ENCODE measurements at regions not wholly inside any gene's neighbourhood (a gene's known extent, or its start where the extent isn't known, plus 50 kb on each side); places are given as distances from the start of the nearest gene placed in this dataset.

- DNase-seq: peak; percentile 21
Measured at GRCh38 chr1:39085174-39085573, 59.0 kb downstream of the NDUFS5 start.

- no peak for DNase-seq
Measured at GRCh38 chr1:39086386-39086785, 60.2 kb downstream of the NDUFS5 start.

- no peak for DNase-seq
Measured at GRCh38 chr1:39086865-39087409, 60.8 kb downstream of the NDUFS5 start.

GRCh38 chr1:39087435-39087834 lies 61.3 kb downstream of the NDUFS5 start:
- no peak for DNase-seq

GRCh38 chr1:39088658-39089057 lies 62.5 kb downstream of the NDUFS5 start:
- DNase-seq: no peak

GRCh38 chr1:39089931-39090521 lies 63.9 kb downstream of the NDUFS5 start:
- DNase-seq: no peak

- no peak for DNase-seq
Measured at GRCh38 chr1:39090757-39091380, 64.7 kb downstream of the NDUFS5 start.

DNA sequence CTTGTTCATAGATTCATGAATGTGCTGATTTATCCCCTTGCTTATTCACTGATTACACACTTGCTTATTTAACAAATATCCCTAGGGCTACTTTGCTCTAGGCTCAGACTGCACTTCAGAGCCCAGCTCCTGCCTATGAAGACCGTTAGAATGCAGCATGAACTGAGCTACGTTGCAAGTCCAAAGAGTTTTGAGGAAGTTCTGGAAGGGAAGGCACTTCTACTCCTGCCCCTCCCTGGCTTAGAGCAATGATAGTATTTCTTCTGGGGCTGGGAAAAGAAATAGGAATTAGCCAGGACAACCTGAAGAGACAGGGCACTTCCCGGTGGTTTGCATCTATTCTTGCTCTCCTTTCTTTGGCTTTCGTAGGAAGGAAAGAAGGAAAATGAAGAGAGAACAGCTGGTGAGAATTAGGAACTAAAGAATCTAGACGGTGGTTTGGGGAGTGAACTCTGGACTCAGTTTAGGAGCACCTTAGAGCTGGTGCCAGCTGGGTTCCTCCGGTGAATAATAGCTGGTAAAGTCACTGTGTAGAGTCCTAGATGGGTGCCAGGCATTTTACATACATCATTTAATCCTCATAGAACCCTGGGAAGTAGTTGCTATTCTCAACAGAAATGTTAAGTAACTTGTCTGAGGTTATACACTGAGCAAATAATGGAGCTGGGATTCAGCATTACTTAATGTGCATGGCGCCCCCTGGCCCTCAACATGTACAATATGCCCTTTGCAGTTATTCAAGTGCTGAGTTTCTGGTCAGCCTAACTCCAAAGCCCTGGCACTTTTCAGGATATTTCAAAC lies 65.9 kb downstream of the NDUFS5 start:
- peak; percentile 43 for DNase-seq

- no peak for DNase-seq
Measured at GRCh38 chr1:39094685-39095084, 68.5 kb downstream of the NDUFS5 start.

DNA sequence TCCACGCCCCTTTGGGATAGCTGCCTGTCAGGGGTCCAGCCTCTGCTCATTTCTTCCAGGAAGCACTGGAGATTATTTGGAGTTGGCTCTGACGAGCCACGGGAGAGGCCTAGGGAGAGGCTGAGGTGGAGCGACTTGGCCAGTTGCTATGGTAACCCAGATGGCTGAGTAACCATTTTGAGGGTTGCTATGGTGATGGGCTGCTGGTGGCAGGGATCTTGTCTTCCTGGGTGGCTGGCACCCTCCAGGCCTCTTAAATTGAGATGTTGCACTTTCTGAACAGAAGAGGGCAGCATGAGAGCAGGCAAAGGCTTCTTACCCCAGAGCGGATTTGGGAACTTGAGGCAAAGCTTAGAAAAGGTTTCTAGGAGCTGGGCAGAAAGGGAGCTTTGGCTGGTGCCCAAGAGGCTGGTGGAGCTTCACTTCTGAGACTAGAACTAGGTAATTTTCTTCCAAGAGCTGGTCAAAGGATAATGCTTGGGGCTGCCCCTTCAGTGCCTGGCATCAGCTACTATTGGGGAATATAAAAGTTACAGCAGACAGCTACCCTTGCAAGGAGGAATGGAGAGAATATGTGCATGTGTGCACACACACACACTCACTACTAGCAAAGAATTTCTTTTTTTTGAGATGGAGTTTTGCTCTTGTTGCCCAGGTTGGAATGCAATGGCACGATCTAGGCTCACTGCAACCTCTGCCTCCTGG lies 72.5 kb downstream of the NDUFS5 start:
- peak; percentile 65 for DNase-seq

DNA sequence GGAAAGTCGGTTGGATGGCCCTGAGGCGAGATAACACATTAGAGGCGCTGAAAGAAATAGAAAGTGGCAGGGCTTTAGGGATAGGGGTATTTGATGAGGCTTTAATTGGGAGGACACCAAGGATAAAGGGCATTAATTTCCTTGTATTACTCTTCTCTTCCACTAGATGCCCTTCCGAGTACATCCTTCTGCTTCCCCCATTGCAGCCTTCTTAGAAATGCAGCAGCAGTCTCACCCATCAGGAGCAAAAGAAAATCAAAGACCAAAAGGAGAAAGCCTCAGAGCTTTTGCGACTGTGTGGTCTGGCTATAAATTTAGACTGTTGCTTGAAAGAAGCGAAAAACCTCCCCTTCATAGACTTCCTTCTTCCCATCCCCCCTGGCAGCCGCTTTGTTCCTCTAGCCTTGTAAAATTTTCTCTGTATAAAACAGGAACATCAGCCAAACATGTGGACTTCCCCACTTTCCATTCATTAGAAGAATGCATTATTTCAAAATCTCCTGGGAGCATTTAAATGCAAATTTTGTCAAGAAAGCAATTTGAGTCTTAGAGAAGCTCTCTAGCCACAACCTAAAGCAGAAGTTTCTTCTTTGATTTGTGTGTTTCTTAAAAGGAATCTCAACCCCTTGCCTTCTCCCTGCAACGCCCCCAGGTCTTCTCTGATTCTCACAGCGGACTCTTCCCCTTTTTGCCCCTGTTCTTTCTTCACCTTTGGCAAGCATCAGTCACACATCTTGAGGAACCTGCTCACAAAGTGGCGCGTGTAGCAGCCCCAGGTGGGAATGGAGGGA lies 76.6 kb downstream of the NDUFS5 start:
- peak; percentile 56 for DNase-seq

DNA sequence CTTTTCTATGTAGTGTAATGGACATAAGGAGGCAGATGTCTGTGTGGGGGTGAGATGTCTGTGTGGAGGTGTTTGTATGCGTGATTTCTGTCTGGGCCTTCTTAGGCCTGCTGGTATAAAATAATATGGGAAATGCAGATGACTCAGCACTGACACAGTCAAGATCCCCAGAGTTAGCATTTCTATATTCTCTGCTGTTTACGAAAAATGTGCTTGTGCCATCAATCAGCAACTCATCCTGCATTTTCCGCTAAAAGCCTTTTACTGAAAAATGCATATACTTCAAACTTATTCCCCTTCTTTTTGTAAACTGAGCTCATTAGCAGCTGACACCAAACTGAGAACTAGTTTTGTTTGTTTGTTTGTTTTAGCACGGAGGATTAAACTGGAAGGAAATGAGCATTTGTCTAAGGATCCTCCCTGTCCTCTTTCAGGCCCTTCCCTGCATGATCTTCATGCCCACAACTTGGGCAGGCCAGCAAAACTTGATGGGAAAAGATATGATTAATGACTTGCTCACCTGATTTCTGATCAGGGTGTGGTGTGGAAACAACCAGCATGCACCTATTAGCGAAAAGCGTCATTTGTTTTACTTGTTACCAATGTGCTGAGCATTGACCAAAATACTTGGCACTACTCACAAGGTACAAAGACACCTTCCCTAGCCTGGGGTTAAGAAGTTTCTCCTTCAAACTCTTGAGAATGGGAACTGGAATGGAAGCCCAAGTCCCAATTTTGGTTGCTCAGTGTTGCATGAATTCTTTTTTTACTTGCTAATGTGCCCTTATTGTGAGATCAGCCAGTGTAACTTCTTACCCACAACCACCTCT lies 77.4 kb downstream of the NDUFS5 start:
- no peak for DNase-seq

DNA sequence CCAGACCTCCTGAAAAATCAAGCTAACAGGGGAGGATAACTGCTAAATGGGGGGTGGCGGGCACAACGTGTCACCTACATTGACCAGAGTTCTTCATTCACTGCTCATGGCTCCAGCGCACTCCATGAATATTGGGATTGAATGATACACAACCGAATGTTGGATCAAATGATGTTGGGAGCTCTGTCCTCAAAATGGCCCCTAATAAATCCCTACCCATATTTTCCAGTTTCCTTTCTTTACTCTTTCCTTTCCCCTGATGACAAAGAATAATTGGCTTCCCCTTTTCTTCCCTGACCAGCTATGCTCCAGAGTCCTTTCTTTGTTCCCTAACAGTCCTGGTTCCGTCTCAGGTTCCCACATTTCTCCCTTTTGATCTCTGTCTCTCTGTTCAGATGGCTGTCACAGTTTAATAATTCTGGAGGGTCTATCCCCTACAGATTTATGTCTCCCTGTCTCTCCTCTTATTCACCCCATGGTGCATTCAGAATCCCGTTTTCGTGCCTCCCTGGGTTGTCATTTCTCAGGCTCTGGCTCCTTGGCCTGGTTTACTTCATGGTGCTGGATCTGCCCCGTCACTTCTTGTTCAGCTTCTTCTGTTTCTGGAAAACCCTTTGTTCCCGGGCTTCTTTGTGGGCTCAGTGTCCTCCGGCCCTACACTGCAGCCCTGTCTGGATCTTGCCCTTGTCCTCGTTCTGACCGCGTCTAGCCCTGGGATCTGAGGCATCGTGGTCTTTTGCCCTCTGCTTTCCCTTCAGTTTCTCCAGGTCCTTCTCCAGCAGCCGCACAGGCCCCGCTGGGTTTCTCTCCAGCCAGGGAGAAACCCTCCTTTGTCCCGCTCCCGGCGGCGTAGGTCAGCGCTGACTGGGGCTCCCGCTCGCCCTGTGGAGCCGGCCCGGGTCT lies 78.3 kb downstream of the NDUFS5 start:
- no peak for DNase-seq

DNA sequence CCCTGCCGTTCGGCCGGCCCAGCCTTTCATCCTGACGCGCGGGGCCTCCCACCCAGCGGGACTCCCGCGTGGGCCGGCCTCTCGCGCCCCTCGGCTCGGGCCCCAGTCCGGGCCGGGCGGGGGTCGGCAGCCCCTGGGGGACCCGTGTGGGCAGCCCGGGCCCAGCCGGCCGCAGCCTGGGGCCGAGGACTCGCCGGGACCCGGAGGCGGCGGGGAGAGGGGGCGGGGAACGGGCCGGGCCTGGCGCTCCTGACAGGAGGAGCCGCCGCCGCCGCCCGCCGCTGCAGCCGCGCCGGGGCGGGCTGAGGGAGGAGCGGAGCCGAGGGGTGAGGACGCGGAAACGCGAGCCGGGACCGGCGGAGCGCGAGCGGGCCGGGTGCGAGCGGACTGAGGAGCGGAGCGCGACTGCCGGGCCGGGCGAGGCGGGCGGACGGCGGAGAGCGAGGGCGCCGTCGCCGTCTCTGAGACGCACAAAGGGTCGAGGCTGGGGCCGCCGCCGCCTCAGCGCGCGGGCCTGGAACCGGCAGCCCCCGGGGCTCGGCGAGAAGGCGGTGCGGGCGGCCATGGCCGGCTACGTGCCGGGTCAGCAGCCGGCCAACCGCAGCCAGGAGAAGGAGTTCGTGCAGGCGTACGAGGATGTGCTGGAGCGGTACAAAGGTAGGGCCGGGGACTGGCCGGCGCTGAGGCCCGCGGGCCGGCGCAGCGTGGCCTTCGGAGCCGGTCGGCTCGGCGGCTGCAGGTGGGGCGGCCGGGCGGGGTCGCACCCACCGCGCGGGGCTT lies 79.1 kb downstream of the NDUFS5 start:
- peak; percentile 63 for DNase-seq

DNA sequence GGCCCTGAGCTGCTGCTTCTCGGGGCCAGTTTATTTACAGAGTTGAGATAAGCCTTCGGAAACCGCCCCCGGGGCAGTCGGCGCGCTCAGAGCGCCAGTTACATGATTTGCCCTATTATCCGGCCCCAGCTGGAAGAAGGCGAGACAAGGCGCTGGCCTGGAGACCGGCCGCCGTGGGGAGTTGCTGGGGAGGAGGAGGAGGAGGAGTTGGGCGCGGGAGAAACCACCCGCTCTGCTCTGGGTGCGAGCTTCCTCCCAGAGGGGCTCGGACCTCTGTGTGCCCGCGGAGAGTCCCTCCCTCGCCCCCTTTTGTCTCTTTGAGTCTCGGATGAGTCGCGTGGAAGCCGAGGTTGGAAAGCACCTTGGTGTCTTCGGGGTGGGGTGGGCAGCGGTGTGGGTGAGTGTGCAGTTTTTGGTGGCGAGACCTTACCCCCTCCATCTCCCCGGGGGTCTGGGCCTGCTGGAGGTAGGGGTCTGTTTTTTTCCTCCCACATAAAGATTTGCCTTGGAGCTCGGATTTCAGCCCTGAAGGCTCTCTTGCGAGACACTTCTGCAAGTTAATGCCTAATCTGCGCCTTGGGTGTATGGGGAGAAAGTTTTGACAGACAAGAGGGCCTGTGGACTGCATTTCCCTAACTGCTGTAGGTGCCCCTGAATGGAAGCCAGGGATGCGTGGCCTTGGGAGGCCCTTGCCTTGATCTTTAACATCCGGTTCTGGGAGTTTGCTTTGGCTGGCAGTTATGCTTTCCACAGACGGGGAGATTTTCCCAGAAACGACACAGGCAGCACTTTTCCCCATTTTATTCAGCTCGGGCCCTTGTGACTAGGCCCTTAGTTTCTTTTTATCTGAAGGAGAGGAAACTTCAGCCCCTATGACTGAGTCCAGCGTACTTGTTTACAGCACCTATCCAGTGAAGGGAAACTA lies 80.0 kb downstream of the NDUFS5 start:
- DNase-seq: peak; percentile 16

GRCh38 chr1:39106801-39107327 lies 80.7 kb downstream of the NDUFS5 start:
- no peak for DNase-seq

GRCh38 chr1:39107341-39108290 lies 81.5 kb downstream of the NDUFS5 start:
- DNase-seq: no peak
